Activated T-cell treated with anti-CD3 and anti-CD28 coated beads, Interleukin-2, amount 50 U/mL, for 4 hours (primary cell): ENCODE measurements at regions not wholly inside any gene's neighbourhood (a gene's known extent, or its start where the extent isn't known, plus 50 kb on each side); places are given as distances from the start of the nearest gene placed in this dataset.
"Not testable (repeated sequence)": the region's sequence is repeated elsewhere in the genome, so short reads cannot be mapped to it uniquely, and the experiment has no call there.

Experiments used
- ATAC-seq, 2 donors: fragments of 200-7000 bp; cut with Tn5 transposase; one replicate each; pipeline ENCODE4 v1.10.0; 2021
- DNase-seq: peaks from one replicate; pipeline ENCODE4 v3.0.0-alpha.2; 2020
- H3K27me3 Mint-ChIP-seq: one replicate; pipeline ENCODE4 v1.8.0; 2021; ENCODE audit warnings: low read depth, mixed read lengths
- H3K36me3 Mint-ChIP-seq: one replicate; pipeline ENCODE4 v1.8.0; 2022; ENCODE audit warnings: mixed read lengths; ENCODE audit not compliant: insufficient read depth
- H3K4me1 Mint-ChIP-seq: one replicate; pipeline ENCODE4 v1.8.0; 2021; ENCODE audit warnings: low read depth, mixed read lengths
- H3K4me3 Mint-ChIP-seq: one replicate; pipeline ENCODE4 v1.8.0; 2021; ENCODE audit warnings: mild to moderate bottlenecking, moderate library complexity, mixed read lengths
- H3K9me3 Mint-ChIP-seq: one replicate; pipeline ENCODE4 v1.8.0; 2021; ENCODE audit warnings: mixed read lengths

DNA sequence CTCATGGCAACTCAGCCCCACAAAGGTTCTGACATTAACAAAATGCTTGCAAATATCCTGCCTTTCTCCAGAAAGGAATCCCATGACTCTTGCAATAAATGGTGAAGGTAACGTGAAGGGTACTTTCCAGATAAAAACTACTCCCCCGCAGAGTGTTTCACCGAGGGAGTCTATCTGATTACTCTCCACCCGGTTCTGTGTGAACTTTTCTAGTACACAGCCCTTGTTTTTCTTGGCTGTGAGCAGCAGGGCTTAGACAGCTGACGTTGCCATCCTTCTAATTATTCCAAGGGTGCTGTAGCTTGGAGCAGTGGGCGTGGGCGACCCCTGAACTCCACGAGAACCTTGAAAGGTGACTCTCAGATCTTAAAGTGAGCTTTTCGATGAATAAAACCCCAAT is 276.0 kb upstream of the IRX4 start:
- H3K4me1 Mint-ChIP-seq, result no peaks in the 10 kb centered on the region
- ATAC-seq (no peak), DNase-seq (no peak)
- no peak overlapping the region for H3K4me3 Mint-ChIP-seq
- H3K27me3 Mint-ChIP-seq, result no peaks in the 10 kb centered on the region
- no peaks in the 10 kb centered on the region for H3K9me3 Mint-ChIP-seq
- no peaks in the 10 kb centered on the region for H3K36me3 Mint-ChIP-seq

- H3K36me3 Mint-ChIP-seq, result no peaks in the 10 kb centered on the region
- no peaks in the 10 kb centered on the region for H3K27me3 Mint-ChIP-seq
- no peaks in the 10 kb centered on the region for H3K4me1 Mint-ChIP-seq
- no peak overlapping the region for H3K4me3 Mint-ChIP-seq
- no peaks in the 10 kb centered on the region for H3K9me3 Mint-ChIP-seq
- ATAC-seq, result no peak
- no peak for DNase-seq
These were observed 275.4 kb upstream of the IRX4 start for GRCh38 chr5:2158109-2158508.

GRCh38 chr5:2157372-2157771 is 274.6 kb upstream of the IRX4 start:
- no peaks in the 10 kb centered on the region for H3K4me1 Mint-ChIP-seq
- no peak overlapping the region for H3K4me3 Mint-ChIP-seq
- H3K27me3 Mint-ChIP-seq, result no peaks in the 10 kb centered on the region
- no peaks in the 10 kb centered on the region for H3K36me3 Mint-ChIP-seq
- H3K9me3 Mint-ChIP-seq, result no peaks in the 10 kb centered on the region
- ATAC-seq (no peak), DNase-seq (no peak)

GRCh38 chr5:2156358-2157059 is 273.8 kb upstream of the IRX4 start:
- H3K4me3 Mint-ChIP-seq, result no peak overlapping the region
- H3K27me3 Mint-ChIP-seq, result no peaks in the 10 kb centered on the region
- no peak for ATAC-seq
- DNase-seq, result no peak
- H3K9me3 Mint-ChIP-seq, result no peaks in the 10 kb centered on the region
- H3K4me1 Mint-ChIP-seq, result no peaks in the 10 kb centered on the region
- H3K36me3 Mint-ChIP-seq, result no peaks in the 10 kb centered on the region

- H3K4me3 Mint-ChIP-seq, result no peak overlapping the region
- peaks cover 1% of the 10 kb centered on the region for H3K27me3 Mint-ChIP-seq
- no peak for ATAC-seq
- H3K36me3 Mint-ChIP-seq, result no peaks in the 10 kb centered on the region
- H3K4me1 Mint-ChIP-seq, result no peaks in the 10 kb centered on the region
- no peaks in the 10 kb centered on the region for H3K9me3 Mint-ChIP-seq
- no peak for DNase-seq
These were observed 272.8 kb upstream of the IRX4 start for GRCh38 chr5:2155556-2155955.

- DNase-seq (no peak), ATAC-seq (no peak)
- no peaks in the 10 kb centered on the region for H3K9me3 Mint-ChIP-seq
- no peaks in the 10 kb centered on the region for H3K4me1 Mint-ChIP-seq
- no peaks in the 10 kb centered on the region for H3K36me3 Mint-ChIP-seq
- no peak overlapping the region for H3K4me3 Mint-ChIP-seq
- peaks cover 8% of the 10 kb centered on the region for H3K27me3 Mint-ChIP-seq
These were observed 271.1 kb upstream of the IRX4 start for GRCh38 chr5:2153802-2154201.

- Mint-ChIP-seq H3K4me1 (no peaks in the 10 kb centered on the region), H3K27me3 (peaks cover 8% of the 10 kb centered on the region)
- ATAC-seq, result no peak
These were observed 270.6 kb upstream of the IRX4 start for GRCh38 chr5:2153350-2153749.

GRCh38 chr5:2151301-2151888 is 268.7 kb upstream of the IRX4 start:
- not testable (repeated sequence) for H3K4me1 Mint-ChIP-seq, H3K27me3 Mint-ChIP-seq, DNase-seq, H3K4me3 Mint-ChIP-seq, H3K36me3 Mint-ChIP-seq, H3K9me3 Mint-ChIP-seq, ATAC-seq

More at GRCh38 chr5:2153350-2153749, 270.6 kb upstream of the IRX4 start:
- DNase-seq, result no peak
- no peak overlapping the region for H3K4me3 Mint-ChIP-seq
- no peaks in the 10 kb centered on the region for H3K36me3 Mint-ChIP-seq
- no peaks in the 10 kb centered on the region for H3K9me3 Mint-ChIP-seq

- Mint-ChIP-seq H3K4me1 (no peaks in the 10 kb centered on the region), H3K9me3 (no peaks in the 10 kb centered on the region), H3K36me3 (no peaks in the 10 kb centered on the region), H3K4me3 (no peak overlapping the region), H3K27me3 (peaks cover 8% of the 10 kb centered on the region)
- ATAC-seq (peak; percentile 52 to 53), DNase-seq (no peak)
These were observed 266.4 kb upstream of the IRX4 start for GRCh38 chr5:2149195-2149539.

GRCh38 chr5:2148312-2149194 is 265.8 kb upstream of the IRX4 start:
- no peak for ATAC-seq
- Mint-ChIP-seq H3K9me3 (no peaks in the 10 kb centered on the region), H3K36me3 (no peaks in the 10 kb centered on the region), H3K27me3 (peaks cover 11% of the 10 kb centered on the region), H3K4me3 (no peak overlapping the region), H3K4me1 (no peaks in the 10 kb centered on the region)
- DNase-seq, result no peak

GRCh38 chr5:2147504-2148311 is 265.0 kb upstream of the IRX4 start:
- Mint-ChIP-seq H3K36me3 (no peaks in the 10 kb centered on the region), H3K27me3 (peaks cover 11% of the 10 kb centered on the region)

DNA sequence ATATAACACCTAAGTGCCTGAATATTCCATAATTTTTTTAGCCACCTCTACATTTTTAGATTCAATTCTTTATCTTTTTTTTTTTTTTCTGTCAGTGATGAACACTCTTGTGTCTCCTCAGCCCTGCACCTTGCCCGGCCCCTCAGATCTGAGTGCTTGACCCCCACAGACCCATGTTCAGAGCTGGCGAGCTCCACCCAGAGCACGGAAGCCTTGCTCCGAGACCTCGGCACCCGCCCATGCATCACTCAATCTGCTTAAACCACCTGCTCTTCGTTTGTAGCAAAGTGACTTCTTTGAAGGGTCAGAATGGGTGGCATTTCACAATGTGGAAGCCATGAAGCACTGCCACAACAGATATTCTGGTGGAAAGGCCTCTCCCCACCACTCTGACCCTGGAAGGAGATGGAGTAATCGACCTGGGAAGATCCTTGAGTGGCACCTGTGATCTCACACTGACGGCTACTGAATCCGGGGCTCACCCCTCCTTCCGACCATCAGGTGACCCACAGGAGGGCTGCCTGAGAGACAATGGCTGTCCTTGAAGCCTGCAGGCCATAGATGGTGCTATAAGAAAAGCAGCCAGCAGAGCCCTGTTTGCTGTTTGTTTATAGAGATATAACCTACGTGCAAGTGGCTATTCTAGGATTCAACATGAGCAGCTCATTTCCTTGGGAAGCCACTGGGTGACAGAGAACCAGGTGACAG is 261.1 kb upstream of the IRX4 start:
- DNase-seq (no peak), ATAC-seq (no peak)
- no peaks in the 10 kb centered on the region for H3K4me1 Mint-ChIP-seq
- peaks cover 10% of the 10 kb centered on the region for H3K27me3 Mint-ChIP-seq
- no peaks in the 10 kb centered on the region for H3K9me3 Mint-ChIP-seq
- no peaks in the 10 kb centered on the region for H3K36me3 Mint-ChIP-seq
- H3K4me3 Mint-ChIP-seq, result no peak overlapping the region

More at GRCh38 chr5:2147504-2148311, 265.0 kb upstream of the IRX4 start:
- no peaks in the 10 kb centered on the region for H3K9me3 Mint-ChIP-seq
- DNase-seq, result no peak
- no peak for ATAC-seq
- no peaks in the 10 kb centered on the region for H3K4me1 Mint-ChIP-seq
- H3K4me3 Mint-ChIP-seq, result no peak overlapping the region

GRCh38 chr5:2143088-2143487 is 260.4 kb upstream of the IRX4 start:
- DNase-seq (no peak), ATAC-seq (no peak)
- Mint-ChIP-seq H3K36me3 (no peaks in the 10 kb centered on the region), H3K4me3 (no peak overlapping the region), H3K4me1 (no peaks in the 10 kb centered on the region), H3K9me3 (no peaks in the 10 kb centered on the region), H3K27me3 (peaks cover 12% of the 10 kb centered on the region)
